GM12878 (cell line): ENCODE measurements at regions not wholly inside any gene's neighbourhood (a gene's known extent, or its start where the extent isn't known, plus 50 kb on each side); places are given as distances from the start of the nearest gene placed in this dataset.
"Not testable (repeated sequence)": the region's sequence is repeated elsewhere in the genome, so short reads cannot be mapped to it uniquely, and the experiment has no call there.

Experiments used
- ATAC-seq: fragments of 200-7000 bp; cut with Tn5 transposase; 3 replicates; pipeline ENCODE4 v1.9.1; 2020; ENCODE audit warnings: mild to moderate bottlenecking, moderate library complexity
- BruUV-seq: library from RNA; stranded (reverse); fragments of 400-500 nt; replicated peaks from 2 replicates; lab custom pipeline; 2021; lab: Mats Ljungman, UMichigan
- CTCF ChIA-PET: fragments of 300-600 bp; sonication (Branson Sonifier 250); formaldehyde crosslinking; extraction: SDS; loops from one replicate; lab custom pipeline; 2021; ENCODE audit warnings: inconsistent platforms; lab: Yijun Ruan, JAX
- POLR2A ChIA-PET: fragments of 350-600 bp; formaldehyde crosslinking; extraction: SDS; loops from one replicate; lab custom pipeline; 2021; ENCODE audit warnings: inconsistent platforms; lab: Charles Lee
- RAD21 ChIA-PET: fragments of 300-600 bp; sonication (Branson Sonifier 250); formaldehyde crosslinking; loops from one replicate; lab custom pipeline; 2023; ENCODE audit warnings: antibody characterized with exemption; ENCODE audit not compliant: unreplicated experiment; lab: Charles Lee
- SMC1A ChIA-PET: fragments of 300-600 bp; sonication (Branson Sonifier 250); formaldehyde crosslinking; loops from one replicate; lab custom pipeline; 2023; ENCODE audit not compliant: unreplicated experiment, uncharacterized antibody; lab: Charles Lee
- DNase-seq: peaks from one replicate; pipeline ENCODE4 v3.0.0-alpha.2; 2011; ENCODE audit warnings: low read depth, low spot score
- FAIRE-seq: peaks from 3 replicates; lab custom pipeline; 2011; peaks lifted over from hg19 to GRCh38; lab: Jason Lieb, UNC
- H2AFZ ChIP-seq: 2 replicates; pipeline ENCODE4 v1.6.0; 2011; ENCODE audit warnings: low read depth, low read length, control low read depth; ENCODE audit not compliant: control insufficient read depth
- H3K27ac ChIP-seq: 2 replicates; pipeline ENCODE4 v1.5.1; 2011; ENCODE audit warnings: control low read depth; ENCODE audit not compliant: control insufficient read depth, insufficient read depth
- H3K27me3 ChIP-seq, 2 experiments: replicated peaks in 1 of 2; 2 replicates each; pipeline versions ENCODE4 v1.6.0 to v1.6.1; 2011; ENCODE audit warnings: low read length in 1 of 2; ENCODE audit not compliant: control insufficient read depth in 2 of 2, insufficient read depth in 2 of 2
- H3K36me3 ChIP-seq, 2 experiments: 2 replicates each; pipeline ENCODE4 v1.5.1; 2011; ENCODE audit warnings: low read length in 1 of 2; ENCODE audit not compliant: control insufficient read depth in 2 of 2, insufficient read depth in 2 of 2
- H3K4me1 ChIP-seq: 2 replicates; pipeline ENCODE4 v1.6.1; 2011; ENCODE audit warnings: mild to moderate bottlenecking, low read length, moderate library complexity, mixed read lengths; ENCODE audit not compliant: control insufficient read depth, insufficient read depth
- H3K4me2 ChIP-seq: 2 replicates; pipeline ENCODE4 v1.6.0; 2011; ENCODE audit warnings: control low read depth; ENCODE audit not compliant: control insufficient read depth, insufficient read depth
- H3K4me3 ChIP-seq: fragments of 200-600 bp; sonication (generic); 2 replicates; pipeline ENCODE4 v1.5.1; 2016
- H3K79me2 ChIP-seq: 2 replicates; pipeline ENCODE4 v1.6.0; 2011; ENCODE audit warnings: low read length; ENCODE audit not compliant: control insufficient read depth, insufficient read depth
- H3K9ac ChIP-seq: 2 replicates; pipeline ENCODE4 v1.8.0; 2011; ENCODE audit warnings: low read length, control low read depth, mixed read lengths; ENCODE audit not compliant: control insufficient read depth, insufficient read depth
- H3K9me3 ChIP-seq: replicated peaks from 3 replicates; pipeline ENCODE4 v1.5.1; 2011; ENCODE audit warnings: mild to moderate bottlenecking, low read length; ENCODE audit not compliant: control insufficient read depth, insufficient read depth
- H4K20me1 ChIP-seq: 2 replicates; pipeline ENCODE4 v1.6.0; 2011; ENCODE audit not compliant: control insufficient read depth, insufficient read depth
- NRF1 ChIP-seq: conservative IDR thresholded peaks from 2 replicates; pipeline ENCODE4 v1.6.1; 2011; ENCODE audit warnings: mild to moderate bottlenecking, low read depth, low read length, improper control_type of control experiment
- PBX3 ChIP-seq: IDR thresholded peaks from 2 replicates; pipeline ENCODE4 v1.6.1; 2011; ENCODE audit warnings: mild to moderate bottlenecking, low read depth, low read length, moderate library complexity; ENCODE audit not compliant: insufficient replicate concordance
- SREBF1 ChIP-seq: IDR thresholded peaks from 2 replicates; pipeline ENCODE4 v1.6.1; 2012; ENCODE audit warnings: mild to moderate bottlenecking, low read length
- TAF1 ChIP-seq: IDR thresholded peaks from 2 replicates; pipeline ENCODE4 v1.6.1; 2011; ENCODE audit warnings: mild to moderate bottlenecking, low read depth, low read length, borderline replicate concordance
- ZZZ3 ChIP-seq: IDR thresholded peaks from 2 replicates; pipeline ENCODE4 v1.6.1; 2011; ENCODE audit warnings: low read depth; ENCODE audit not compliant: control insufficient read depth, insufficient read length
- WGBS: methylation state at CpG from one replicate; pipeline ENCODE4 v1.1.6; 2016; ENCODE audit warnings: low lambda C conversion rate; ENCODE audit not compliant: insufficient replicate concordance, insufficient coverage; ENCODE audit errors: missing lambda C conversion rate; 5-methylcytosine and 5-hydroxymethylcytosine counted together
- in situ Hi-C: fragments of 300-500 bp; cut with MboI; formaldehyde crosslinking; loops from 9 replicates; pipeline ENCODE4 v1.14.3; 2018; ENCODE audit warnings: mixed read lengths
- intact Hi-C: fragments of 100-400 bp; cut with micrococcal nuclease; formaldehyde crosslinking; loops from one replicate; pipeline ENCODE4 v1.14.2; 2022; ENCODE audit not compliant: unreplicated experiment
- TF ChIP-seq, protein P1 (sequence below): IDR thresholded peaks from 2 replicates; pipeline ENCODE4 v1.6.1; 2012; ENCODE audit warnings: mild to moderate bottlenecking, low read depth, low read length
- TF ChIP-seq, protein P2 (sequence below): fragments of 450-650 bp; IDR thresholded peaks from 2 replicates; pipeline ENCODE4 v1.6.1; 2017; ENCODE audit warnings: mild to moderate bottlenecking, moderate library complexity

GRCh38 chr7:83731154-83731553, 82.2 kb upstream of the SEMA3E start (continued):
- TF ChIP-seq, protein P1, sequence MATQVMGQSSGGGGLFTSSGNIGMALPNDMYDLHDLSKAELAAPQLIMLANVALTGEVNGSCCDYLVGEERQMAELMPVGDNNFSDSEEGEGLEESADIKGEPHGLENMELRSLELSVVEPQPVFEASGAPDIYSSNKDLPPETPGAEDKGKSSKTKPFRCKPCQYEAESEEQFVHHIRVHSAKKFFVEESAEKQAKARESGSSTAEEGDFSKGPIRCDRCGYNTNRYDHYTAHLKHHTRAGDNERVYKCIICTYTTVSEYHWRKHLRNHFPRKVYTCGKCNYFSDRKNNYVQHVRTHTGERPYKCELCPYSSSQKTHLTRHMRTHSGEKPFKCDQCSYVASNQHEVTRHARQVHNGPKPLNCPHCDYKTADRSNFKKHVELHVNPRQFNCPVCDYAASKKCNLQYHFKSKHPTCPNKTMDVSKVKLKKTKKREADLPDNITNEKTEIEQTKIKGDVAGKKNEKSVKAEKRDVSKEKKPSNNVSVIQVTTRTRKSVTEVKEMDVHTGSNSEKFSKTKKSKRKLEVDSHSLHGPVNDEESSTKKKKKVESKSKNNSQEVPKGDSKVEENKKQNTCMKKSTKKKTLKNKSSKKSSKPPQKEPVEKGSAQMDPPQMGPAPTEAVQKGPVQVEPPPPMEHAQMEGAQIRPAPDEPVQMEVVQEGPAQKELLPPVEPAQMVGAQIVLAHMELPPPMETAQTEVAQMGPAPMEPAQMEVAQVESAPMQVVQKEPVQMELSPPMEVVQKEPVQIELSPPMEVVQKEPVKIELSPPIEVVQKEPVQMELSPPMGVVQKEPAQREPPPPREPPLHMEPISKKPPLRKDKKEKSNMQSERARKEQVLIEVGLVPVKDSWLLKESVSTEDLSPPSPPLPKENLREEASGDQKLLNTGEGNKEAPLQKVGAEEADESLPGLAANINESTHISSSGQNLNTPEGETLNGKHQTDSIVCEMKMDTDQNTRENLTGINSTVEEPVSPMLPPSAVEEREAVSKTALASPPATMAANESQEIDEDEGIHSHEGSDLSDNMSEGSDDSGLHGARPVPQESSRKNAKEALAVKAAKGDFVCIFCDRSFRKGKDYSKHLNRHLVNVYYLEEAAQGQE: no peak
- TF ChIP-seq, protein P2, sequence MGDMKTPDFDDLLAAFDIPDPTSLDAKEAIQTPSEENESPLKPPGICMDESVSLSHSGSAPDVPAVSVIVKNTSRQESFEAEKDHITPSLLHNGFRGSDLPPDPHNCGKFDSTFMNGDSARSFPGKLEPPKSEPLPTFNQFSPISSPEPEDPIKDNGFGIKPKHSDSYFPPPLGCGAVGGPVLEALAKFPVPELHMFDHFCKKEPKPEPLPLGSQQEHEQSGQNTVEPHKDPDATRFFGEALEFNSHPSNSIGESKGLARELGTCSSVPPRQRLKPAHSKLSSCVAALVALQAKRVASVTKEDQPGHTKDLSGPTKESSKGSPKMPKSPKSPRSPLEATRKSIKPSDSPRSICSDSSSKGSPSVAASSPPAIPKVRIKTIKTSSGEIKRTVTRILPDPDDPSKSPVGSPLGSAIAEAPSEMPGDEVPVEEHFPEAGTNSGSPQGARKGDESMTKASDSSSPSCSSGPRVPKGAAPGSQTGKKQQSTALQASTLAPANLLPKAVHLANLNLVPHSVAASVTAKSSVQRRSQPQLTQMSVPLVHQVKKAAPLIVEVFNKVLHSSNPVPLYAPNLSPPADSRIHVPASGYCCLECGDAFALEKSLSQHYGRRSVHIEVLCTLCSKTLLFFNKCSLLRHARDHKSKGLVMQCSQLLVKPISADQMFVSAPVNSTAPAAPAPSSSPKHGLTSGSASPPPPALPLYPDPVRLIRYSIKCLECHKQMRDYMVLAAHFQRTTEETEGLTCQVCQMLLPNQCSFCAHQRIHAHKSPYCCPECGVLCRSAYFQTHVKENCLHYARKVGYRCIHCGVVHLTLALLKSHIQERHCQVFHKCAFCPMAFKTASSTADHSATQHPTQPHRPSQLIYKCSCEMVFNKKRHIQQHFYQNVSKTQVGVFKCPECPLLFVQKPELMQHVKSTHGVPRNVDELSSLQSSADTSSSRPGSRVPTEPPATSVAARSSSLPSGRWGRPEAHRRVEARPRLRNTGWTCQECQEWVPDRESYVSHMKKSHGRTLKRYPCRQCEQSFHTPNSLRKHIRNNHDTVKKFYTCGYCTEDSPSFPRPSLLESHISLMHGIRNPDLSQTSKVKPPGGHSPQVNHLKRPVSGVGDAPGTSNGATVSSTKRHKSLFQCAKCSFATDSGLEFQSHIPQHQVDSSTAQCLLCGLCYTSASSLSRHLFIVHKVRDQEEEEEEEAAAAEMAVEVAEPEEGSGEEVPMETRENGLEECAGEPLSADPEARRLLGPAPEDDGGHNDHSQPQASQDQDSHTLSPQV: no peak
- no peak for TF ChIP-seq PBX3
- TF ChIP-seq ZZZ3: no peak
- TF ChIP-seq TAF1: no peak
- TF ChIP-seq SREBF1: no peak
- TF ChIP-seq NRF1: no peak

GRCh38 chr7:83716923-83717322, 68.0 kb upstream of the SEMA3E start:
- WGBS: 30% methylated on average over 6 of the region's 6 CpGs
- POLR2A ChIA-PET, H3K9ac ChIP-seq: not testable (repeated sequence)

More at GRCh38 chr7:83716923-83717322, 68.0 kb upstream of the SEMA3E start:
- H3K36me3 ChIP-seq, FAIRE-seq, intact Hi-C loops, H3K79me2 ChIP-seq, H4K20me1 ChIP-seq, DNase-seq, in situ Hi-C loops, RAD21 ChIA-PET, H3K4me2 ChIP-seq, H2AFZ ChIP-seq, H3K27ac ChIP-seq, H3K27me3 ChIP-seq, BruUV-seq, H3K9me3 ChIP-seq, ATAC-seq, H3K4me1 ChIP-seq, H3K4me3 ChIP-seq: not testable (repeated sequence)
- ChIA-PET CTCF (interaction anchor here (1.9 kb wide), 1 partner anchor 7 kb away, joined by 4 read pairs; no protein-coding TSS in a partner anchor), SMC1A (interaction anchor here (1.2 kb wide), 1 partner anchor 16 kb away, joined by 3 read pairs; no protein-coding TSS in a partner anchor)
